Motor neuron (in vitro differentiated cells): ENCODE measurements at regions not wholly inside any gene's neighbourhood (a gene's known extent, or its start where the extent isn't known, plus 50 kb on each side); places are given as distances from the start of the nearest gene placed in this dataset.
A peak's percentile ranks its signal among the peaks of the same experiment; 100 is the strongest.

Experiments used
- ATAC-seq, 8 experiments: fragments of 200-7000 bp; cut with Tn5 transposase; replicated peaks in 6 of 8; 2 replicates each; pipeline ENCODE4 v1.8.0; 2021; ENCODE audit warnings: mild to moderate bottlenecking in 8 of 8, moderate library complexity in 8 of 8
- H3K27ac ChIP-seq, 2 donors: fragments of 250-450 bp; sonication (Bioruptor Pico); 2 replicates each; pipeline ENCODE4 v1.9.0; 2021; ENCODE audit warnings: antibody characterized with exemption in 2 of 2, mild to moderate bottlenecking in 2 of 2, moderate library complexity in 1 of 2
- H3K4me1 ChIP-seq, 2 donors: fragments of 250-450 bp; sonication (Bioruptor Pico); replicated peaks in 1 of 2; 2 replicates each; pipeline ENCODE4 v1.6.1; 2021; ENCODE audit warnings: antibody characterized with exemption in 2 of 2, mild to moderate bottlenecking in 2 of 2, moderate library complexity in 1 of 2
- H3K4me3 ChIP-seq, 5 donors: fragments of 250-450 bp; sonication (Bioruptor Pico); 2 replicates each; pipeline ENCODE4 v1.9.0; 2021; ENCODE audit warnings: antibody characterized with exemption in 5 of 5, mild to moderate bottlenecking in 5 of 5, moderate library complexity in 4 of 5
- WGBS, 10 experiments: fragments of 450-650 bp; shearing (Covaris generic); methylation state at CpG; one replicate each; pipeline ENCODE4 v1.0.0; 2022; 5-methylcytosine and 5-hydroxymethylcytosine counted together
- in situ Hi-C, 9 experiments: fragments of 400-800 bp; cut with MboI; loops; one replicate each; pipeline ENCODE4 v1.15.0; 2021; ENCODE audit warnings: low sequenced_read_pairs in 9 of 9, low pct_unique_long_range_greater_than_20kb in 2 of 9; ENCODE audit not compliant: unreplicated experiment in 9 of 9

GRCh38 chr5:166992874-166993722 is 1298.3 kb upstream of the WWC1 start:
- Histone ChIP-seq H3K4me3 (no peak overlapping the region), H3K4me1 (peaks cover 12 to 19% of the 10 kb centered on the region in 2 donors), H3K27ac (no peak overlapping the region)
- ATAC-seq = no peak
- in situ Hi-C loops = no loop called here
- WGBS, 10 experiments = 0 to 100% (median 62%) methylated on average over 1 to 7 of the region's 11 CpGs; no CpG with 5 or more reads in 1 of the 10 experiments

- Histone ChIP-seq H3K4me3 (no peak overlapping the region), H3K4me1 (peaks cover 12 to 19% of the 10 kb centered on the region in 2 donors), H3K27ac (no peak overlapping the region)
- WGBS, 10 experiments = 0 to 100% (median 83%) methylated on average over 2 to 3 of the region's 3 CpGs; no CpG with 5 or more reads in 3 of the 10 experiments
- ATAC-seq = no peak
- in situ Hi-C loops = no loop called here
Measured at GRCh38 chr5:166994226-166994625, 1297.2 kb upstream of the WWC1 start.

GRCh38 chr5:167001246-167001645 is 1290.2 kb upstream of the WWC1 start:
- H3K27ac ChIP-seq = no peak overlapping the region
- in situ Hi-C loops = no loop called here
- H3K4me1 ChIP-seq = peaks cover 0 to 3% of the 10 kb centered on the region in 2 donors
- no peak overlapping the region for H3K4me3 ChIP-seq
- WGBS, 10 experiments = 7 to 100% (median 96%) methylated on average over 2 to 3 of the region's 3 CpGs; no CpG with 5 or more reads in 1 of the 10 experiments
- no peak for ATAC-seq

- no peak overlapping the region for H3K27ac ChIP-seq
- 14 to 100% (median 84%) methylated on average over 1 to 9 of the region's 10 CpGs for WGBS, 10 experiments
- in situ Hi-C loops = no loop called here
- no peak overlapping the region for H3K4me3 ChIP-seq
- ATAC-seq = no peak
- H3K4me1 ChIP-seq = peaks cover 0 to 1% of the 10 kb centered on the region in 2 donors
Measured at GRCh38 chr5:167008705-167009104, 1282.7 kb upstream of the WWC1 start.

- Histone ChIP-seq H3K4me1 (peaks cover 3 to 13% of the 10 kb centered on the region in 2 donors), H3K4me3 (no peak overlapping the region), H3K27ac (no peak overlapping the region)
- WGBS, 10 experiments = 0 to 83% (median 56%) methylated on average over 1 to 2 of the region's 2 CpGs; no CpG with 5 or more reads in 2 of the 10 experiments
- in situ Hi-C loops = no loop called here
- ATAC-seq = no peak
Measured at GRCh38 chr5:167011196-167011595, 1280.2 kb upstream of the WWC1 start.

GRCh38 chr5:167012123-167013034 is 1279.1 kb upstream of the WWC1 start:
- 0 to 60% (median 38%) methylated on average over 1 to 2 of the region's 2 CpGs; no CpG with 5 or more reads in 1 of the 10 experiments for WGBS, 10 experiments
- Histone ChIP-seq H3K4me3 (no peak overlapping the region), H3K27ac (no peak overlapping the region), H3K4me1 (peaks cover 3 to 13% of the 10 kb centered on the region in 2 donors)
- peak in 2 of 8 experiments; percentile 7 to 87 for ATAC-seq
- in situ Hi-C loops = no loop called here

- 0 to 100% (median 9%) methylated on average over 1 to 5 of the region's 5 CpGs; no CpG with 5 or more reads in 1 of the 10 experiments for WGBS, 10 experiments
- ATAC-seq = peak in 3 of 8 experiments; percentile 36 to 56 (median 44)
- in situ Hi-C loops = no loop called here
- Histone ChIP-seq H3K4me1 (peaks cover 3 to 13% of the 10 kb centered on the region in 2 donors), H3K27ac (no peak overlapping the region), H3K4me3 (no peak overlapping the region)
Measured at GRCh38 chr5:167014401-167015056, 1276.9 kb upstream of the WWC1 start.

- H3K27ac ChIP-seq = no peak overlapping the region
- no peak for ATAC-seq
- no peaks in the 10 kb centered on the region for H3K4me1 ChIP-seq
- in situ Hi-C loops = no loop called here
- WGBS, 10 experiments = 0 to 100% (median 37%) methylated on average over 1 of the region's 1 CpG; no CpG with 5 or more reads in 2 of the 10 experiments
- H3K4me3 ChIP-seq = no peak overlapping the region
Measured at GRCh38 chr5:167020418-167020817, 1271.0 kb upstream of the WWC1 start.

- WGBS, 10 experiments = 0 to 100% (median 35%) methylated on average over 1 to 2 of the region's 2 CpGs; no CpG with 5 or more reads in 2 of the 10 experiments
- no peak for ATAC-seq
- Histone ChIP-seq H3K4me1 (peaks cover 0 to 2% of the 10 kb centered on the region in 2 donors), H3K4me3 (no peak overlapping the region), H3K27ac (no peak overlapping the region)
- in situ Hi-C loops = no loop called here
Measured at GRCh38 chr5:167029488-167029887, 1262.0 kb upstream of the WWC1 start.

GRCh38 chr5:167030500-167031120 is 1260.8 kb upstream of the WWC1 start:
- no peak overlapping the region for H3K4me3 ChIP-seq
- in situ Hi-C loops = no loop called here
- ATAC-seq = peak in 1 of 8 experiments; percentile 23
- WGBS, 10 experiments = 52 to 90% (median 83%) methylated on average over 2 to 11 of the region's 17 CpGs; no CpG with 5 or more reads in 1 of the 10 experiments
- H3K27ac ChIP-seq = no peak overlapping the region
- H3K4me1 ChIP-seq = peaks cover 0 to 2% of the 10 kb centered on the region in 2 donors

- 10 to 100% (median 90%) methylated on average over 3 to 4 of the region's 4 CpGs for WGBS, 10 experiments
- ATAC-seq = no peak
- no peak overlapping the region for H3K27ac ChIP-seq
- H3K4me1 ChIP-seq = peaks cover 7 to 9% of the 10 kb centered on the region in 2 donors
- no peak overlapping the region for H3K4me3 ChIP-seq
- in situ Hi-C loops = no loop called here
Measured at GRCh38 chr5:167036585-167036984, 1254.9 kb upstream of the WWC1 start.

GRCh38 chr5:167049043-167049663 is 1242.3 kb upstream of the WWC1 start:
- 0 to 100% (median 52%) methylated on average over 1 to 7 of the region's 7 CpGs for WGBS, 10 experiments
- Histone ChIP-seq H3K4me1 (peaks cover 0 to 7% of the 10 kb centered on the region in 2 donors), H3K4me3 (no peak overlapping the region), H3K27ac (no peak overlapping the region)
- ATAC-seq = peak; percentile 38 to 85 (median 62)
- in situ Hi-C loops = no loop called here
